SK-MEL-5 (cell line): ENCODE measurements at regions not wholly inside any gene's neighbourhood (a gene's known extent, or its start where the extent isn't known, plus 50 kb on each side); places are given as distances from the start of the nearest gene placed in this dataset.
"Not testable (repeated sequence)": the region's sequence is repeated elsewhere in the genome, so short reads cannot be mapped to it uniquely, and the experiment has no call there.

Experiments used
- DNase-seq: peaks from one replicate; pipeline ENCODE4 v3.0.0-alpha.2; 2016; ENCODE audit warnings: low read depth, low spot score
- in situ Hi-C: cut with HindIII; loops from 2 replicates; pipeline ENCODE4 v1.10.0; 2016; ENCODE audit warnings: low sequenced_read_pairs, high pct_unique_total_duplicates, low pct_unique_long_range_greater_than_20kb

- DNase-seq = no peak
- in situ Hi-C loops = no loop called here
Measured at GRCh38 chr9:38137342-38137741, 68.3 kb upstream of the SHB start.

DNA sequence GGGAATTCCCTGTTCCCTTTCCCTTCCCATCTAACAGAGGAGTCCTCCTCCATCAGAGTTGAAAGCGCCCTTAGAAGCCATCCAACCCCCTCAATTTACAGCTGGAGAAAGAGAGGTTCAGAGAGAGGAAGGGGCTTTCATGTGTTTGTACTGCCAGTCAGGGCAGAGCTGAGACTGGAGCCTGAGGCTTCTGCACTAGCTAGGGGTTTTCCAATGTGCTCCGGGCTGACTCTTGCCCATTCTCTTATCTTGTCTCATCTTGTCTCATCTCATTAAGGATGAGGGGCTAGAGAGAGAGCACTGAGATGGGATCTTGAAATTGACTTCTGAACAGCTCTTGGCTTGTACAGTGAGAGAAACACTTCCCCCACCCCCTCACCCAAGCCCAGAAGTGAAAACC lies 67.4 kb upstream of the SHB start:
- DNase-seq = no peak

GRCh38 chr9:38134611-38135237 lies 65.7 kb upstream of the SHB start:
- DNase-seq = no peak
- in situ Hi-C loops = no loop called here

More for the DNA sequence above, 67.4 kb upstream of the SHB start:
- in situ Hi-C loops = no loop called here

- no peak for DNase-seq
- in situ Hi-C loops = no loop called here
Measured at GRCh38 chr9:38133595-38133994, 64.6 kb upstream of the SHB start.

GRCh38 chr9:38132956-38133355 lies 63.9 kb upstream of the SHB start:
- DNase-seq = no peak
- in situ Hi-C loops = no loop called here

DNA sequence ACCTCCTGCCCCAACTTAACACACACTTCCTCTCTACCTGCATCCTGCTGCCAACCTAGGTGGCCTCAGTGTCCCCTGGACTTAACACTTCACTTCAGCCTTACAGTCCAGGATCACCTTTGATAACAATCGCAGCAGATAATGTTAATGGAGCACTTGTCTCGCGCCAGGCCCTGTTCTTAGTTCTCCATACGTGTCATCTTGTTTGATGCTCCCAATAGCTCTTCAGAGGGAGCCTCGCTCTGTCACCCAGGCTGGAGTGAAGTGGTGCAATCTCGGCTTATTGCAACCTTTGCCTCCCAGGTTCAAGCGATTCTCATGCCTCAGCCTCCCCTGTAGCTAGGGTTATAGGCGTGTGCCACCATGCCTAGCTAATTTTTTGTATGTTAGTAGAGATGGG lies 62.7 kb upstream of the SHB start:
- no peak for DNase-seq
- in situ Hi-C loops = no loop called here

- in situ Hi-C loops = no loop called here
- no peak for DNase-seq
Measured at GRCh38 chr9:38130724-38131123, 61.7 kb upstream of the SHB start.

DNA sequence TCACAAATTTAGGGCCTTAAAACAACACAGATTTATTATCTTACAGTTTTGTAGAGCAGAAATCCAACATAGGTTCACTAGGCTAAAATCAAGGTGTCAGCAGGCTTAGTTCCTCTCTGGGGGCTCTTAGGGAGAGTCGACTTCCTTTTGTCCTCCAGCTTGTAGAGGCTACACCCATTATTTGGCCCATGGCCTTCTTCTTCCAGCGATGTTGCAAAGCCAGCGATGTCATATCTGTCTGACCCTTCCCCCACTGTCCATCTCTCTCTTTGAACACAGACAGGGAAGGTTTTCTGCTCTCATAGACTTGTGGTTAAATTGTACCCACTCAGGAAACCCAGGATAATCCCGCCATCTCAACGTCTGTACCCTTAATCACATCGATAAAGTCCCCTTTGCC lies 60.3 kb upstream of the SHB start:
- in situ Hi-C loops = no loop called here
- DNase-seq = no peak

- no peak for DNase-seq
- in situ Hi-C loops = no loop called here
Measured at GRCh38 chr9:38128752-38129270, 59.8 kb upstream of the SHB start.

DNA sequence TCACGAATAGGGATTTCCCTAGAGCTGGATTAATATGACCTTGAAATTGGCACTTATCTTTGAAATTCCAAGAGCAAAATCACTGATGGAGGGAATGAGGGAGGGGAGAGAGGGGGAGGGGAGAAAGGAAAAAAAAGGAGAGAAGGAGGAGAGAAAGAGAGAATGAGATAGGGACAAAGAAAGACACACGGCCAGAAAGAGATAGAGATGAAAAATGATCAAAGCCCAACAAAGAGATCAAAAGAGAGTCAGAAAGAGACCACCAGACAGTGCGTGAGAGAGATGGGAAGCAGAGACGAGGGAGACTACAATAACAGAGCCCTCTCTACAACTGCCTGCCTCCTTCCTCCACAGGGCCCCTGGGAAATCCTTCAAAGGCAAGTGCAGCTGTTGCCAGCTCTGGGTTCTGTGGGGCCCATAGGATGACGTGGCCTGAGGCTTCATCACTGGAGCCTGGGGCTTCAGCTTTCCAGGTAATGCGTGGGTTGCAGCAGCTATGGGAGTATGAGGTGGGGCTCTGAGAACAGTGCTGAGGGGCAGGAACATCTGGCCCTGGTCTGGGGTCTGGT lies 58.3 kb upstream of the SHB start:
- in situ Hi-C loops = no loop called here
- DNase-seq = no peak

DNA sequence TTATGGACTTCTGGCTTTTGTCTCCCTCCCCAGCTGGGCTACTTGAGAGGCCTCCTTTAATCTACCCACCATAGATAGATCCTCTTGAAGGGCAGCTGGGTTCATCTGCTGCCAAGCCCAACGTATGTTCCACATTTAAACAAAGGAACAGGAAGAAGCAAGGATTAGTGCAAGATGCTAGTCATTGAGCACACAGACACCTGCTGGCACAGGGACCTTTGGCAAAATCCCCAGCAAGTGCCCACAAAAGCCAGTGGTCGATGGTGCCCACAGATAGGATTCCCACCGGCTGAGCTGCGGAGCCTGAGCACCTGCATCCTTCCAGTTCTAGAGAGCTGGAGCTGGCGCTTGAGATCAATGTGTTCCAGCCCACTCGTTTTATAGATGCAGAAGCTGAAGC lies 57.7 kb upstream of the SHB start:
- in situ Hi-C loops = no loop called here
- DNase-seq = no peak

DNA sequence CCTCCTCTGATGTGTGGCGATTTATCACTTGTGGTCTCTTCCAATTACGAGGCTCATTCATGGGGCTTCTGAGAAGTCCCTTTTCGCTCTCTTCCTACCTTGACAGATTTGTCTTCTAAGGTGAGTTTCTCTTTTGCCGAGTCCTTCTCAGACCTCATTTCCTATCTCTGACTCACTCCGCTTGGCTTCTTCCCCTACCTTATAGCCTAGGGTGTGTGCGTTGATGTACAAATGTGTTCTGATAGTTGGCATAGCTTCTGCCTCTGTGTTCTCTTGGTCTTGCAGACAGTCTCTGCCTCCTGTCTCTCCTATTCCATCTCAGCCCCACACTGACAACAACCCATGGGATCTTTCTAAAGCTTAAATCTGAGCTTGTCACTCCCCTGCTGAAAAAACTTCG lies 56.9 kb upstream of the SHB start:
- in situ Hi-C loops = no loop called here
- DNase-seq = no peak

DNA sequence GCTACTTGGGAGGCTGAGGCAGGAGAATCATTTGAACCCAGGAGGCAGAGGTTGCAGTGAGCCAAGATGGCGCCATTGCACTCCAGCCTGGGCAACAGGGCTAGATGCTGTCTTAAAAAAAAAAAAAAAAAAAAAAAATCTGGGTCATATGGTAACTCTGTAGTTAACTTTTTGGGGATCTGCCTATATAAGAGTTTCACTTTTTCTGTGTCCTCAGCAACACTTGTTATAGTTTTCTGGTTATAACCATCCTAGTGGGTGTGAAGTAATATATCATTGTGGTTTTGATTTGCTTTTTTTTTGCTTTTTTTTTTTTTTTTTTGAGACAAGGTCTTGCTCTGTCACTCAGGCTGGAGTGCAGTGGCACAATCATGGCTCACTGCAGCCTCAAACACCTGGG lies 54.3 kb upstream of the SHB start:
- in situ Hi-C loops, DNase-seq: not testable (repeated sequence)

GRCh38 chr9:38120961-38121360 lies 51.9 kb upstream of the SHB start:
- DNase-seq = no peak
- in situ Hi-C loops = no loop called here

DNA sequence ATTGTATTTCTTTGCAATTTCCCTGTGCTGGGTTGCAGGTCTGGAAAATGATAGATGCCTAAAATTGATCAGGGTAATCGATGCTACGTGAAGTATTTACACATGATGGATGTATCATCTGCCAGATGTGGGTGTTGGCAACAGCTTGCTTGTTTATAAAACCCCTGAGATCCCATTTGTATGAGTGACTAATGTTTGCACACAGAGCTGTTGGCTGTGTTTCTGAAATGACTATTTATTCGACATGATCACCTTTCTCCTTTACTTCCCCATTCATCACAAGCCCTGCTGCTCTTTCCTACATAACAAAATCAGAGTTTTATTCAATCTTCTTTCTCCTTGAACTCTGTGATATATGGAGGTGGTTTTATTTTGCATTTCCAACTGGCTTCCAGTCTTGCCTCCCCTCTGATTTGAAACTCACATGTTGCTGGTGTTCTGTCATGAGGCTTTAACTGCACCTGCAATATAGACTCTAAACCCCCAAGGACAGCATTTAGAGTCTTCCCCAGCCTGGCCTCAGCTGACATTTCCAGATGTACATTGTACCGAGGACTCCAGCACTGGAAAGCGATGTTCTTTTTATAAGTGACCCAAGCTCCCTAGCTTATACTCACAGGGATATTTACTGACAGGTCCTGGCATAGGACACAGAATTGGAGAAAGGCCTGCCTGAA lies 50.7 kb upstream of the SHB start:
- DNase-seq = no peak
- in situ Hi-C loops = no loop called here

DNA sequence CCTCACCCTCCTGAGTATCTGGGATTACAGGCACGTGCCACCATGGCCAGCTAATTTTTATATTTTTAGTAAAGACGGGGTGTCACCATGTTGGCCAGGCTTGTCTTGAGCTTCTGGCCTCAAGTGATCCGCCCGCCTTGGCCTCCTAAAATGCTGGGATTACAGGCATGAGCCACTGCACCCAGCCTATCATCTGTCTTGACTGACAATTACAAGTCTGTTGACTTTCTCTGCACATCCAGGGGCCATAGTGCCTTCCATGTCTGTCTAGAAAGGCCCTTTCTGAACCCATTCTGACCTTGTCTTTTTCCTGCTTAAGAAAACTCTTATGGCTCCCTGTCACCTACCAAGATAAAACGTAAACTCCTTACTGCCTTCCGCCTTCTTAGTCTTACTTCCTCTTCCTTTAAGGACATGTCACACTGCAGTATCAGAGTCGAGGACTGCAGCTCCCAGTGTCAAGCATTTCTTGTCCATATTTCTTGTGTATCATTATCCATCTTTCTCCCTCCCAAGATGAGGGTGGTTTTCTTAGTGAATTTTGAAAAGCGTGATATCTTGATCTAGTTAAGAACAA lies 49.9 kb upstream of the SHB start:
- in situ Hi-C loops = no loop called here
- DNase-seq = no peak
